Epithelial cell of proximal tubule (primary cell): ENCODE measurements at regions not wholly inside any gene's neighbourhood (a gene's known extent, or its start where the extent isn't known, plus 50 kb on each side); places are given as distances from the start of the nearest gene placed in this dataset.

ENCODE experiments used
- DNase-seq: peaks from one replicate; pipeline ENCODE4 v3.0.0-alpha.2; 2011; ENCODE audit warnings: low read depth
- H3K4me3 ChIP-seq: 2 replicates; pipeline ENCODE4 v1.5.1; 2011; ENCODE audit warnings: low read depth, mild to moderate bottlenecking, low read length
- CTCF ChIP-seq: conservative IDR thresholded peaks from 2 replicates; pipeline ENCODE4 v1.5.1; 2012; ENCODE audit warnings: low read depth, mild to moderate bottlenecking, low read length

GRCh38 chr4:176883108-176883550, 90.4 kb upstream of the VEGFC start:
- H3K4me3 ChIP-seq: no peak overlapping the region
- DNase-seq: no peak
- TF ChIP-seq CTCF: no peak

DNA sequence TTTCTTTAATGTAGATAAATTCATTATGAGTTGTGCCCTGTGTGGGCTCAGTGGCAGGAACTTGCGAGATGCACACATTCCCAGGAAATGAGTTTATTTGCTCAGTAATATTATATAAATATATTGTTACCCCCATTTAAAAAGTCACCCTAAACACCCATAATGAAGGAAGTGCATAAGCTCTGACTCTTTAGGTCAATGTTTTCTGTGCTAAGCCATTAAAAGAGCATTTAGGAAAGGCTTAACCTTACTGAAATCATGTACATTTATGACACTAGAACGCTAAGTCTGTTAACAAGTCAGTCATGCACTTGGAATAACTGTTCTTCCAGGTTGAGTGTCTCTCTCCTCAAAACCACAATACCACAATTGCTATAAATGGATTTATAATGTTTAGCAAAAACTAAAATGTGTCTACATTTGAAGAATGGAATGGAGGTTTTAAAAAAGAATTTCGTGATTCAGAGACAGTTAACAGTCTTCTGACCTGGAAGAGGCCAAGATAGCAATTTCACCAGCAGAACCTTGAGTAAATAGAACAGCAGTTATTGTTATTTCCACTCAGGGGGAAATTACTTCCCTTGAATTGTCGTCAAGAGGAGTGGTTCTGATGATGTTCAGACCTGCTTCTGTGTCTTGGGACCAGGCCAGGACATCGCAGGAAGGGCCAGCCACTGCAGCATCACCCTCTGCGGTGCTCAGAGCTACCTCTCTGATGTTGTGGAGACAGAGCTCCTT, 91.1 kb upstream of the VEGFC start:
- no peak overlapping the region for H3K4me3 ChIP-seq
- DNase-seq: no peak
- TF ChIP-seq CTCF: no peak

DNA sequence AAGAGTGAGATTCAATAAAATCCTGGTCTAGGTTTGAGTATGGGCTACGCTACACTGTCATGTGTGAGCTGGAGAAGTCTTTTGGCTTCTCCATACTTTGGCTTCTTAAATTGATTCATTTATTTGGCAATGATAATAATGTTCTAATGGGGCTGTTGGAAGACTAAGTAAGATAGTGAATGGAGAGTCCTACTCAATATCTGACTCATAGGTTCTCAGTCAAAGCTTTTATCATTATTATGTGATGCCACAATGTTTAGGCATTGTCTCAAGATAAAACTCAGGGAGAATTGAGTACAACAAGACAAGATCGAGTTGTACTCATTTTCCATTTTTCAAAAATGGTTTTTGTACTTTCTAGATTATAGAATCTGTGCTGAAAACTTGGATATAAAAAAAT, 92.5 kb upstream of the VEGFC start:
- H3K4me3 ChIP-seq: no peak overlapping the region
- DNase-seq: no peak
- TF ChIP-seq CTCF: no peak

GRCh38 chr4:176886135-176886534, 93.4 kb upstream of the VEGFC start:
- no peak for TF ChIP-seq CTCF
- DNase-seq: no peak
- H3K4me3 ChIP-seq: no peak overlapping the region

- no peak for TF ChIP-seq CTCF
- DNase-seq: no peak
- no peak overlapping the region for H3K4me3 ChIP-seq
Observed at GRCh38 chr4:176889776-176890175, 97.1 kb upstream of the VEGFC start.

DNA sequence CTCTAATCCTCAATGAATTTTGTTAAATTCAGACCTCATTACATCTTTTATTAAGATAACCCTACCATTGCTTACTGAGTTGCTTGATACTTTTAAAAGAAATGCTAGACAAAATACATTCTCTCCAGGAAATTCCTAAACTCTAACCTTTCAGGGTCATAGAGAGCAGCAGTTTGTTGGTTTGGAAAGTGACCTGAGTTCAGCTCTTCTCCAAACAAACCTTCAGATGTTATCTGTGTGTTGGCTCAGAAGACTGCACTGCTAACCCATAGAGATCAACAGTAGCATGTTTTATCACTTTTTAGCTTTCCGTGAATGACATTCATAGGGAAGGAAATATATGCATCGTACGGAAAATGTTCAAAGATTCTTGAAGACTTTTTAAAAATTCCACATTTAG, 101.8 kb upstream of the VEGFC start:
- no peak overlapping the region for H3K4me3 ChIP-seq
- no peak for DNase-seq
- no peak for TF ChIP-seq CTCF

GRCh38 chr4:176896211-176896610, 103.5 kb upstream of the VEGFC start:
- TF ChIP-seq CTCF: no peak
- no peak overlapping the region for H3K4me3 ChIP-seq
- no peak for DNase-seq
